Suprapubic skin (tissue), 3 donors: ENCODE measurements at regions not wholly inside any gene's neighbourhood (a gene's known extent, or its start where the extent isn't known, plus 50 kb on each side); places are given as distances from the start of the nearest gene placed in this dataset.

Experiments used
- EP300 ChIP-seq: sonication (generic); formaldehyde crosslinking; IDR thresholded peaks from one replicate; pipeline ENCODE4 v1.6.1; 2017; ENCODE audit warnings: antibody characterized with exemption
- TF ChIP-seq, protein P1 (sequence below), 2 donors: fragments of 200-600 bp in 1 of 2; fragments of 450-650 bp in 1 of 2; sonication (generic) in 1 of 2; IDR thresholded peaks; one replicate each; pipeline ENCODE4 v1.5.1; 2016 to 2019; ENCODE audit warnings: antibody characterized with exemption in 2 of 2, mild to moderate bottlenecking in 1 of 2, moderate library complexity in 1 of 2

GRCh38 chr7:3201937-3202710 lies 98.9 kb upstream of the SDK1 start:
- TF ChIP-seq, protein P1, sequence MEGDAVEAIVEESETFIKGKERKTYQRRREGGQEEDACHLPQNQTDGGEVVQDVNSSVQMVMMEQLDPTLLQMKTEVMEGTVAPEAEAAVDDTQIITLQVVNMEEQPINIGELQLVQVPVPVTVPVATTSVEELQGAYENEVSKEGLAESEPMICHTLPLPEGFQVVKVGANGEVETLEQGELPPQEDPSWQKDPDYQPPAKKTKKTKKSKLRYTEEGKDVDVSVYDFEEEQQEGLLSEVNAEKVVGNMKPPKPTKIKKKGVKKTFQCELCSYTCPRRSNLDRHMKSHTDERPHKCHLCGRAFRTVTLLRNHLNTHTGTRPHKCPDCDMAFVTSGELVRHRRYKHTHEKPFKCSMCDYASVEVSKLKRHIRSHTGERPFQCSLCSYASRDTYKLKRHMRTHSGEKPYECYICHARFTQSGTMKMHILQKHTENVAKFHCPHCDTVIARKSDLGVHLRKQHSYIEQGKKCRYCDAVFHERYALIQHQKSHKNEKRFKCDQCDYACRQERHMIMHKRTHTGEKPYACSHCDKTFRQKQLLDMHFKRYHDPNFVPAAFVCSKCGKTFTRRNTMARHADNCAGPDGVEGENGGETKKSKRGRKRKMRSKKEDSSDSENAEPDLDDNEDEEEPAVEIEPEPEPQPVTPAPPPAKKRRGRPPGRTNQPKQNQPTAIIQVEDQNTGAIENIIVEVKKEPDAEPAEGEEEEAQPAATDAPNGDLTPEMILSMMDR (IDR thresholded peaks at IDR 0.05) = no peak
- TF ChIP-seq EP300 = no peak
